ENCODE measurements at regions not wholly inside any gene's neighbourhood (a gene's known extent, or its start where the extent isn't known, plus 50 kb on each side); places are given as distances from the start of the nearest gene placed in this dataset.

DNA sequence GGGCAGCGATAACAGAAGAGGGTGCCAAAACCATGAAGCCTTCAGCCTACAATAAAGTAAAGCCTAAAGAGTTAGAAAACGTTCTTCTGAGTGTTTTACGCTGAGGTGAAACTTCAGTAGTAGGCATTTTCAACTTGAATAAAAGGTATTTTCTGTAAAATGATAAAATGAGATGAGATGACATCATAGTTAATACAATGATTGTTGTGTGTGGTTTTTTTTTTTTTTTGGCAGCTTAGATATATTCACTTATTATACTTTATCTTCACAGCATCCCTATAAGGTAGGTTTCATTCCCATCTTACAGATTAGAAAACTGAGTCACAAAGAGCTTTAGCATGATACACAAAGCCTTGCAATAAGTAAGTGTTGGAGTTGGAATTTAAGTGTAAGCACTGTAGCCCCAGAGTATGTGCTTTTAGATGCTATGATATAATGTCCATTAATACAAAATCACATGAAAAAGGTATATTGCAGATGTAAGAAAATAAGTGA, 291.9 kb upstream of the GRM7 start:
- H3K4me3 ChIP-seq (ENCODE audit: low read length) = no peak overlapping the region
- H3K36me3 ChIP-seq (ENCODE audit: control insufficient read depth, insufficient read depth, low read length) = no peaks in the 10 kb centered on the region
- no peaks in the 10 kb centered on the region for H3K4me1 ChIP-seq (ENCODE audit: control insufficient read depth, insufficient read depth, low read length)
- H3K27me3 ChIP-seq (ENCODE audit: control insufficient read depth, insufficient read depth, low read length) = no peaks in the 10 kb centered on the region
- no peaks in the 10 kb centered on the region for H3K9me3 ChIP-seq (ENCODE audit: control insufficient read depth, low read length)
- H3K9ac ChIP-seq (ENCODE audit: low read length) = no peak overlapping the region

DNA sequence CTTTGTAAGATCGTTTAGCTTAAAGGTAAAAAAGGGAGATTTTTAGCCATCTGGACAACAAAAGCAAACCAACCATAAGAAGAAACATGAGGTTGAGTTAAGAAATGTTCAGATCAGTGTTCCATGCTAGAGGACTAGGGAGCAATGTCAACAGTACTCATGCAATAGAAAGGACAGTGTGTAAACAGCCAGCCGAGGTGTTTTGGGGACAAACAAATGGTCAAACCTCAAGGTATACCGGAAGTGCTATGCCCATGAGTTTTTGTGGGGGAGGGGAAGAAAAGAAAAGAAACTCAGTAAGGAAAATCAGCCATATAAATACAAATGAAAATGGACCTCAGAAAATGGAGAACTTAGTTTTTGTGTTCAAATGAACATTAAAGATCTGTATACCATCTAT, 289.5 kb upstream of the GRM7 start:
- Histone ChIP-seq H3K9ac (ENCODE audit: low read length) (no peak overlapping the region), H3K27me3 (ENCODE audit: control insufficient read depth, insufficient read depth, low read length) (no peaks in the 10 kb centered on the region), H3K4me1 (ENCODE audit: control insufficient read depth, insufficient read depth, low read length) (no peaks in the 10 kb centered on the region), H3K9me3 (ENCODE audit: control insufficient read depth, low read length) (no peaks in the 10 kb centered on the region), H3K36me3 (ENCODE audit: control insufficient read depth, insufficient read depth, low read length) (no peaks in the 10 kb centered on the region), H3K4me3 (ENCODE audit: low read length) (no peak overlapping the region)

DNA sequence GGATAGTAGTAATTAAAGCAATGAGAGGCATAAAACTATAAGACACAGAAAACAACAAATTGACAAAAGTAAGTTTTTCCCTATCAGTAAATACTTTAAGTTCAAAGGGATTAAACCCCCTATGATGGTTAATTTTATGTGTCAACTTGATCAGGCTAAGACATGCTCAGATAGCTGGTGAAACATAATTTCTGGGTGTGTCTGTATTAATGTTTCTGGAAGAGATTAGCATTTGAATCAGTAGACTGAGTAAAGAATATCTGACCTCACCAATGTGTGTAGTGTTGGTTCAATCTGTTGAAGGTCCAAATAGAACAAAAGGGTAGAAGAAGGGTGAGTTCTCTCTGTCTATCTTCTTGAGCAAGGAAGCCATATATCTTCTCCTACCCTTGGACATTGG, 283.3 kb upstream of the GRM7 start:
- H3K36me3 ChIP-seq (ENCODE audit: control insufficient read depth, insufficient read depth, low read length) = no peaks in the 10 kb centered on the region
- H3K4me3 ChIP-seq (ENCODE audit: low read length) = no peak overlapping the region
- H3K9me3 ChIP-seq (ENCODE audit: control insufficient read depth, low read length) = no peaks in the 10 kb centered on the region
- H3K9ac ChIP-seq (ENCODE audit: low read length) = no peak overlapping the region
- H3K4me1 ChIP-seq (ENCODE audit: control insufficient read depth, insufficient read depth, low read length) = no peaks in the 10 kb centered on the region
- H3K27me3 ChIP-seq (ENCODE audit: control insufficient read depth, insufficient read depth, low read length) = no peaks in the 10 kb centered on the region

DNA sequence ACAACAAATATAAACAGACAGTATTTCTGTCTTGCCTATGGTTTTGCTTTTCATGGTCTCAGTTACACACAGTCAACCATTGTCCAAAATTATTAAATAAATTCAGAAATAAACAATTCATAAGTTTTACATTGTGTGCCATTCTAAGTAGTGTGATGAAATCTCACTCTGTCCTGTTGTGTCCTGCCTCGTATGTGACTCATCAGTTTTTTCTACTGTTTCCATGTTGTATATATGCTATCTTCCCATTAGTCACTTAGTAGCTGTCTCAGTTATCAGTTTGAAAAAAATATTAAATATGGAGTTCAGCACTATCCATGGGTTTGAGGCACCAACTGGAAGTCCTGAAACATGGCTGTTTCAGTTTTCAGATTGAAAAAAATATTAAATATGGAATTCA, 282.4 kb upstream of the GRM7 start:
- Histone ChIP-seq H3K27me3 (ENCODE audit: control insufficient read depth, insufficient read depth, low read length) (no peaks in the 10 kb centered on the region), H3K4me3 (ENCODE audit: low read length) (no peak overlapping the region), H3K9me3 (ENCODE audit: control insufficient read depth, low read length) (no peaks in the 10 kb centered on the region), H3K4me1 (ENCODE audit: control insufficient read depth, insufficient read depth, low read length) (no peaks in the 10 kb centered on the region), H3K36me3 (ENCODE audit: control insufficient read depth, insufficient read depth, low read length) (no peaks in the 10 kb centered on the region), H3K9ac (ENCODE audit: low read length) (no peak overlapping the region)

DNA sequence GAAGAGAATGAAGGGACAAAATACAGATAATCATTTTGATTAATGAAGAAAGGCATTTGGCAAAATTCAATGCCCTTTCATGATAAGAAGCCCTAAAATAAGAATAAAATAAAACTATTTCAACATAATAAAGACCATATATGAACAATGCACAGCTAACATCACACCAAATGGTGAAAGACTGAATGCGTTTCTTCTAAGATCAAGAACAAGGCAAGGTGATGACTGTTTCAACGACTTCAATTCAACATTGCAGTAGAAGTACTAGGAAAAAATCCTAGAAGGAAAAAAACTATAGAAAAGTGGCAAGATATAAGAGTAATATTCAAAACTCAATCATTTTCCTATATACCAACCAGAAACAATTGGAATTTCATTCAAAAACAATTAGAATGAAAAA, 280.1 kb upstream of the GRM7 start:
- H3K4me1 ChIP-seq (ENCODE audit: control insufficient read depth, insufficient read depth, low read length) = no peaks in the 10 kb centered on the region
- no peaks in the 10 kb centered on the region for H3K27me3 ChIP-seq (ENCODE audit: control insufficient read depth, insufficient read depth, low read length)
- H3K9ac ChIP-seq (ENCODE audit: low read length) = no peak overlapping the region
- no peaks in the 10 kb centered on the region for H3K9me3 ChIP-seq (ENCODE audit: control insufficient read depth, low read length)
- H3K36me3 ChIP-seq (ENCODE audit: control insufficient read depth, insufficient read depth, low read length) = no peaks in the 10 kb centered on the region
- H3K4me3 ChIP-seq (ENCODE audit: low read length) = no peak overlapping the region

DNA sequence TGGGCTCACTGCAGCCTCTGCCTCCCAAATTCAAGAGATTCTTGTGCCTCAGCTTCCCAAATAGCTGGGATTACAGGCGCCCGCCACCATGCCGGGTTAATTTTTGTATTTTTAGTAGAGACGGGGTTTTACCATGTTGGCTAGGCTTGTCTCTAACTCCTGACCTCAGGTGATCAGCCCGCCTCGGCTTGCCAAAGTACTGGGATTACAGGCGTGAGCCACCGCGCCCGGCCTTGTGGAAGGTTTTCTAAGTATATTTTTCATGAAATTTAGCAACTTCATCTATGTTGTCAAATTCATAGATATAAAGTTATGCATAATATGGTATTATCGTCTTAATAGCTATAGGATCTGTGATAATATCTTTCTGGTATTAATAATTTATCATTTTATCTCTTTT, 275.6 kb upstream of the GRM7 start:
- no peaks in the 10 kb centered on the region for H3K9me3 ChIP-seq (ENCODE audit: control insufficient read depth, low read length)
- no peaks in the 10 kb centered on the region for H3K27me3 ChIP-seq (ENCODE audit: control insufficient read depth, insufficient read depth, low read length)
- H3K36me3 ChIP-seq (ENCODE audit: control insufficient read depth, insufficient read depth, low read length) = no peaks in the 10 kb centered on the region
- no peak overlapping the region for H3K4me3 ChIP-seq (ENCODE audit: low read length)
- H3K9ac ChIP-seq (ENCODE audit: low read length) = no peak overlapping the region
- H3K4me1 ChIP-seq (ENCODE audit: control insufficient read depth, insufficient read depth, low read length) = no peaks in the 10 kb centered on the region

DNA sequence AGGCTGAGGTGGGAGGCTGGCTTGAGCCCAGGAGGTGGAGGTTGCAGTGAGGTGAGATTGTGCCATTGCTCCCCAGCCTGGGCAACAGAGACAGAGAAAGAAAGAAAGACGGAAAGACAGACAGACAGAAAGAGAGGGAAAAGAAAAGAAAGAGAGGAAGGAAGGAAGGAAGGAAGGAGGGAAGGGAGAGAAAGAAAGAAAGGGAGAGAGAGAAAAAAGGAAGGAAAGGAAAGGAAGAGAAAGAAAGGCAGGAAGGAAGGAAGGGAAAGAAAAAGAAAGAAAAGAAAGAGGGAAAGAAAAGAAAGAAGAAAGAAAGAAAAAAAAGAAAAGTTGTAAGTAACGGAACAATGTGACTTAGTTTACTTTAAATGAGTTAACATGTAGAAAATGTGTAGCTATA, 260.7 kb upstream of the GRM7 start:
- Histone ChIP-seq H3K9me3 (ENCODE audit: control insufficient read depth, low read length) (no peaks in the 10 kb centered on the region), H3K9ac (ENCODE audit: low read length) (no peak overlapping the region), H3K4me1 (ENCODE audit: control insufficient read depth, insufficient read depth, low read length) (no peaks in the 10 kb centered on the region), H3K36me3 (ENCODE audit: control insufficient read depth, insufficient read depth, low read length) (no peaks in the 10 kb centered on the region), H3K4me3 (ENCODE audit: low read length) (no peak overlapping the region), H3K27me3 (ENCODE audit: control insufficient read depth, insufficient read depth, low read length) (no peaks in the 10 kb centered on the region)

DNA sequence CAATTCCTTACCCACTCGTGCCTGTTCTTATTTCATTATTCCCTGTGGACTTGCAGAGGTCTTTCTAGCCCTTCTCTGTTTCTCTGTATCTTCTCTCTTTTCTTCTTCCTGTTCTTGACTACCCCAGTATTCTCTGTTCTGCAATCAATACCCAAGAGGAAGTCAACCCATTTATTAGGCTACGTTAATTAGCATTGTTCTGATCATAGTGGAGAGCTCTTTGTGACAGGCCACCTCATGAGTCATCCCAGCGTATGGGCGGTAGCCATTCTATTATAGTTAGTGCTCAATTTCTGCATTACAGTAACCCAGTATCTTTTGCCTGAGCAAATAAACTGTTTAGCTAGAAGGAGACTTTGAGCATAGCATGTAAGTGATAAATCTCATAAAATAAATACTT, 259.5 kb upstream of the GRM7 start:
- Histone ChIP-seq H3K4me3 (ENCODE audit: low read length) (no peak overlapping the region), H3K36me3 (ENCODE audit: control insufficient read depth, insufficient read depth, low read length) (no peaks in the 10 kb centered on the region), H3K9ac (ENCODE audit: low read length) (no peak overlapping the region), H3K27me3 (ENCODE audit: control insufficient read depth, insufficient read depth, low read length) (no peaks in the 10 kb centered on the region), H3K4me1 (ENCODE audit: control insufficient read depth, insufficient read depth, low read length) (no peaks in the 10 kb centered on the region), H3K9me3 (ENCODE audit: control insufficient read depth, low read length) (no peaks in the 10 kb centered on the region)

DNA sequence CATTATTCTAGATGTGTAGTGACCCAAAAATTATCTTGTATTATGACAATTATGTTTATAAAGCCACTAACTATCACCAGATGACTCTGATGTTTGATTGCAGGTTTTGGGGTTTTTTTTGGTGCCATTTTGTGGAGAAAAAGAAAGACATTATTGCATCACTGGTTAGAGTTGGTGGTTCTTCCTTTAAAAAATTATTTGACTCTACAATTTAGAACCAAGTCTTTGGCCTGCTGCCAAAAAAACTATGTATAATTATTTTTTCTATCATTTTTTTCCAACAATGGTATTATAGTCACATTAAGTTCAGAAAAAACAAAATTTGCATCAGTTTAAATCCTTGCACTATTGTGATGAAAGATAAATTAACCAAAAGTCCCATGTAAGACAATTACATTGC, 258.6 kb upstream of the GRM7 start:
- no peak overlapping the region for H3K4me3 ChIP-seq (ENCODE audit: low read length)
- no peak overlapping the region for H3K9ac ChIP-seq (ENCODE audit: low read length)
- no peaks in the 10 kb centered on the region for H3K4me1 ChIP-seq (ENCODE audit: control insufficient read depth, insufficient read depth, low read length)
- no peaks in the 10 kb centered on the region for H3K27me3 ChIP-seq (ENCODE audit: control insufficient read depth, insufficient read depth, low read length)
- no peaks in the 10 kb centered on the region for H3K9me3 ChIP-seq (ENCODE audit: control insufficient read depth, low read length)
- H3K36me3 ChIP-seq (ENCODE audit: control insufficient read depth, insufficient read depth, low read length) = no peaks in the 10 kb centered on the region

DNA sequence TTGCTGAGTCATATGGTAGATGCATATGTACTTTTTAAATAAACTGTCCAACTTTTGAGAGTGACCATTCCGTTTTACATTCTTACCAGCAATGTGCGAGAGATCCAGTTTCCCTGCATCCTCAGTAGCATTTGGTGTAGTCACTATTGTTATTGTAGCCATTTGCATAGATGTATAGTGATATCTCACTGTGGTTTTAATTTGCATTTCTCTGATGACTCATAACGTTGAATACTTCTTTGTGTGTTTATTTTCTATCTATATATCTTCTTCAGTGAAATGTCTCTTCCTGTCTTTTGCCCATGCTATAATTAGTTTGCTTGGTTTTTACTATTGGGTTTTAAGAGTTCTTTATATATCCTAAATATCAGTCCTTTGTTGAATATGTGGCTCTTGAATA, 255.7 kb upstream of the GRM7 start:
- H3K27me3 ChIP-seq (ENCODE audit: control insufficient read depth, insufficient read depth, low read length) = no peaks in the 10 kb centered on the region
- H3K4me3 ChIP-seq (ENCODE audit: low read length) = no peak overlapping the region
- H3K36me3 ChIP-seq (ENCODE audit: control insufficient read depth, insufficient read depth, low read length) = no peaks in the 10 kb centered on the region
- H3K4me1 ChIP-seq (ENCODE audit: control insufficient read depth, insufficient read depth, low read length) = no peaks in the 10 kb centered on the region
- no peak overlapping the region for H3K9ac ChIP-seq (ENCODE audit: low read length)
- H3K9me3 ChIP-seq (ENCODE audit: control insufficient read depth, low read length) = no peaks in the 10 kb centered on the region

DNA sequence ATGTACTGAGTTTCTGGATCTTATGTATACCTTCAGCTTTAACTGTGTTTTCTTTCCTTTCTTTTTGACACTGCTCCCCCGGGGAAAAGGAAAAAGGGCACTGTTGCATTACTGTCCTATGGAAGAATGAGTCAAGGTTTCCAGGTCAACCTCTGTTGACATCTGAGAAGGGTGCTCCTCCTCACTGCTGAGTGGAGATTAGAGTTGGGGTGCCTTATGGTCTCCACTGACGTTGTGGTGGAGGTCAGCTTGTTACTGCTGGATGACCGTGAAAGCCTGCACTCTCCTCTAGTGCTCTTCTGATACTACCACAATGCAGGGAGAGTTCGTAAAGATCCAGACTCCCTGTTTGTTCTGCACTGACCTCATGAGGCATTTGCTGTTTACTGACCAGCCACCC, 252.1 kb upstream of the GRM7 start:
- H3K9me3 ChIP-seq (ENCODE audit: control insufficient read depth, low read length) = no peaks in the 10 kb centered on the region
- no peaks in the 10 kb centered on the region for H3K36me3 ChIP-seq (ENCODE audit: control insufficient read depth, insufficient read depth, low read length)
- no peaks in the 10 kb centered on the region for H3K27me3 ChIP-seq (ENCODE audit: control insufficient read depth, insufficient read depth, low read length)
- H3K4me3 ChIP-seq (ENCODE audit: low read length) = no peak overlapping the region
- no peak overlapping the region for H3K9ac ChIP-seq (ENCODE audit: low read length)
- no peaks in the 10 kb centered on the region for H3K4me1 ChIP-seq (ENCODE audit: control insufficient read depth, insufficient read depth, low read length)

DNA sequence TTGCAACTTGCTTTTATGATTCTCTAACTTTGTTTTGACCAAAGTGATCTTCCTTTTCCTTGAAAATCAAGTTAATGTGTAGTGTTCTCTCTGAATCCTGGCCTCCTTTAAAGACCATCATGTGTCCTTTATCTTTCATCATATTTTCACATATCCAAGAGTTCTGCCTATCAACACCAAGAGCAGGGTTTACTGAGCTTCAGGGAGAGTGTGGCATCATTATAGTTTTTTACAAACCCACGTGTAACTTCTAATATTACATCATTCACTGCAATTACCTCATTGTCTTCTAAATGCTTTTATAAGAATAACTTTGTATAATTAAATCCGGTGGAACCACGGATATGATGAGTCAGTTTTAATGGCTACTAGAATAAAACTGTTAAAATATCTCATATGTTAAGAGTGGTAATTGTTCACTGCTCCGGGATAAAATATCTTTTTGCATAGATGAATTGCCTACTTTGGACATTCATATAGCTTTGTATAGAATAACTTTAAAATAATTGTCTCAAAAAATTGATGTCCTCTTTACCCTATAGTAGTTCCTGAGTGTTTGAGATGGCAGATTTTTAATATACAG, 248.8 kb upstream of the GRM7 start:
- Histone ChIP-seq H3K4me3 (ENCODE audit: low read length) (no peak overlapping the region), H3K4me1 (ENCODE audit: control insufficient read depth, insufficient read depth, low read length) (no peaks in the 10 kb centered on the region), H3K27me3 (ENCODE audit: control insufficient read depth, insufficient read depth, low read length) (no peaks in the 10 kb centered on the region), H3K9ac (ENCODE audit: low read length) (no peak overlapping the region), H3K36me3 (ENCODE audit: control insufficient read depth, insufficient read depth, low read length) (no peaks in the 10 kb centered on the region), H3K9me3 (ENCODE audit: control insufficient read depth, low read length) (no peaks in the 10 kb centered on the region)

DNA sequence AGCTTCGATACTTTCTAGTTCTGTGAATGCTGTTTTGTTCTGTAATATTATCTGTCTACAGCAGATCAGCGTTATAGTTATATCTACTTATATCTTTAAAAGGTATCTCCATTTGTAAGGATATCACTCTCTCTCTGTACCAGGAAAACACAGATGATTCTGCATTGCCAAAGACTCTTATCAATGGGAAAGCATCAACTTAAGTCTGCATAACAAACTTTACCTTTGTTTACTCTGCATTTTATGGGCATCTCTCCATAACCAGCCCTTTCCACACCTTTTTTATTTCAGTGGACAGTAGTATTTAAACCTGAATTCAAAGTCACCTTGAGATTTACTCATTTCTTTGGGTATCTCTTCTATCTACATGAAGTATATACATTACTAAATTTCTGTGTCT, 238.7 kb upstream of the GRM7 start:
- H3K4me3 ChIP-seq (ENCODE audit: low read length) = no peak overlapping the region
- H3K27me3 ChIP-seq (ENCODE audit: control insufficient read depth, insufficient read depth, low read length) = no peaks in the 10 kb centered on the region
- no peaks in the 10 kb centered on the region for H3K4me1 ChIP-seq (ENCODE audit: control insufficient read depth, insufficient read depth, low read length)
- no peaks in the 10 kb centered on the region for H3K36me3 ChIP-seq (ENCODE audit: control insufficient read depth, insufficient read depth, low read length)
- no peak overlapping the region for H3K9ac ChIP-seq (ENCODE audit: low read length)
- no peaks in the 10 kb centered on the region for H3K9me3 ChIP-seq (ENCODE audit: control insufficient read depth, low read length)

All from mucosa of stomach (tissue), 1 donor.